DND-41 (cell line): ENCODE measurements at regions not wholly inside any gene's neighbourhood (a gene's known extent, or its start where the extent isn't known, plus 50 kb on each side); places are given as distances from the start of the nearest gene placed in this dataset.

Experiments used
- ATAC-seq: fragments of 200-7000 bp; cut with Tn5 transposase; 3 replicates; pipeline ENCODE4 v1.9.1; 2021; ENCODE audit warnings: low read depth; ENCODE audit not compliant: insufficient read depth
- DNase-seq: peaks from one replicate; pipeline ENCODE4 v3.0.0-alpha.2; 2020
- H2AFZ ChIP-seq: 2 replicates; pipeline ENCODE4 v1.6.0; 2012; ENCODE audit warnings: low read depth, low read length
- H3K27ac ChIP-seq: 2 replicates; pipeline ENCODE4 v1.5.1; 2012; ENCODE audit warnings: low read length, inconsistent platforms
- H3K27me3 ChIP-seq: fragments of 200-600 bp; sonication (generic); 2 replicates; pipeline ENCODE4 v1.6.0; 2012; ENCODE audit warnings: low read length, mild to moderate bottlenecking, inconsistent platforms; ENCODE audit not compliant: insufficient read depth, poor library complexity
- H3K36me3 ChIP-seq: 2 replicates; pipeline ENCODE4 v1.5.1; 2012; ENCODE audit warnings: low read length, inconsistent platforms; ENCODE audit not compliant: insufficient read depth
- H3K4me1 ChIP-seq: 2 replicates; pipeline ENCODE4 v1.5.1; 2012; ENCODE audit warnings: mild to moderate bottlenecking, low read length; ENCODE audit not compliant: insufficient read depth
- H3K4me2 ChIP-seq: 2 replicates; pipeline ENCODE4 v1.6.0; 2012; ENCODE audit warnings: mild to moderate bottlenecking, moderate library complexity, low read length, inconsistent platforms; ENCODE audit not compliant: insufficient read depth
- H3K4me3 ChIP-seq, 2 experiments: fragments of 200-600 bp in 1 of 2; shearing (Covaris generic) in 1 of 2; 2 replicates each; pipeline ENCODE4 v1.5.1; 2012 to 2016; ENCODE audit warnings: inconsistent platforms in 2 of 2, low read length in 2 of 2, mild to moderate bottlenecking in 2 of 2, low read depth in 1 of 2, moderate library complexity in 1 of 2
- H3K79me2 ChIP-seq: 2 replicates; pipeline ENCODE4 v1.6.0; 2012; ENCODE audit warnings: low read length, inconsistent platforms; ENCODE audit not compliant: insufficient read depth
- H3K9ac ChIP-seq: 2 replicates; pipeline ENCODE4 v1.6.0; 2012; ENCODE audit warnings: low read depth, mild to moderate bottlenecking, inconsistent platforms, low read length, moderate library complexity
- H3K9me3 ChIP-seq: 2 replicates; pipeline ENCODE4 v1.5.1; 2012; ENCODE audit warnings: low read length, moderate library complexity, mild to moderate bottlenecking, inconsistent platforms; ENCODE audit not compliant: insufficient read depth, severe bottlenecking
- H4K20me1 ChIP-seq: 2 replicates; pipeline ENCODE4 v1.6.0; 2012; ENCODE audit warnings: low read length; ENCODE audit not compliant: insufficient read depth
- EZH2 ChIP-seq: IDR thresholded peaks from 3 replicates; pipeline ENCODE4 v1.6.1; 2012; ENCODE audit warnings: borderline replicate concordance, low read depth, mild to moderate bottlenecking, moderate library complexity, low read length, inconsistent platforms; ENCODE audit not compliant: severe bottlenecking
- TF ChIP-seq, protein P1 (sequence below): IDR thresholded peaks from 2 replicates; pipeline ENCODE4 v1.5.1; 2012; ENCODE audit warnings: borderline replicate concordance, low read length, moderate library complexity, mild to moderate bottlenecking; ENCODE audit not compliant: poor library complexity, severe bottlenecking; ENCODE audit errors: extremely low read depth

DNA sequence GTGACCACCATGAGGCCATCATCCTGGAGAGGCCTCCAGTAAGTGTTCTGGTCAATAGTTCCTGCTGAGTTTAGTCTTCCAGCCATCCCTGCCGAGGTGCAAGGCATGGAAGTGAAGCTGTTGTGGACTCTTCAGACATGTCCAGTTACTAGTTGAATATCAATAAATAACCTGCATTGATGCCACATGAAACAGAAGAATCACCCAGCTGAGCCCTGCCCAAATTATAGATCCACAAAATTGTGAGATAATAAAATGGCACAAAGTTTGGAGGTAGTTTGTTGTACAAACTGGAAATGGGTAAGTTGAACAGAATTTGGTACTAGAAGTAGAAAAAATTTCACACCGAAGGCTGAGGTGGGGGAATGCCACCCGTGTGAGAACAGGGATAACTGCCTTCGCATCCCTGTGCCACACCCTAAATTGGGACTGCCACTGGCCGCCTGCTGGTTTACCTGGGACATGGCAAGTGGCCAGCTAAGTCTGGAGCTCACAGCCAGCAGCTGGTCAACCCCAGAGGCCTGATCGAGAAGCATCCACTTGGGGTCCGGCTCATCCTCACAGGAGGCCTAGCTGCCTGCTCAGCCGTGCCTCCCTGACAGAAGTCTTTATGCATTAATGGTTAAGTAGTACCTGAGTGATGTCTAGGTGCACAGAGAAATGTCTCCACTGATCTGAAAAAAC is 184.5 kb downstream of the SPRY1 start:
- ATAC-seq (no peak), DNase-seq (no peak)
- TF ChIP-seq, protein P1, sequence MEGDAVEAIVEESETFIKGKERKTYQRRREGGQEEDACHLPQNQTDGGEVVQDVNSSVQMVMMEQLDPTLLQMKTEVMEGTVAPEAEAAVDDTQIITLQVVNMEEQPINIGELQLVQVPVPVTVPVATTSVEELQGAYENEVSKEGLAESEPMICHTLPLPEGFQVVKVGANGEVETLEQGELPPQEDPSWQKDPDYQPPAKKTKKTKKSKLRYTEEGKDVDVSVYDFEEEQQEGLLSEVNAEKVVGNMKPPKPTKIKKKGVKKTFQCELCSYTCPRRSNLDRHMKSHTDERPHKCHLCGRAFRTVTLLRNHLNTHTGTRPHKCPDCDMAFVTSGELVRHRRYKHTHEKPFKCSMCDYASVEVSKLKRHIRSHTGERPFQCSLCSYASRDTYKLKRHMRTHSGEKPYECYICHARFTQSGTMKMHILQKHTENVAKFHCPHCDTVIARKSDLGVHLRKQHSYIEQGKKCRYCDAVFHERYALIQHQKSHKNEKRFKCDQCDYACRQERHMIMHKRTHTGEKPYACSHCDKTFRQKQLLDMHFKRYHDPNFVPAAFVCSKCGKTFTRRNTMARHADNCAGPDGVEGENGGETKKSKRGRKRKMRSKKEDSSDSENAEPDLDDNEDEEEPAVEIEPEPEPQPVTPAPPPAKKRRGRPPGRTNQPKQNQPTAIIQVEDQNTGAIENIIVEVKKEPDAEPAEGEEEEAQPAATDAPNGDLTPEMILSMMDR, result no peak
- TF ChIP-seq EZH2, result no peak
- no peak overlapping the region for H3K9ac ChIP-seq
- no peaks in the 10 kb centered on the region for H3K4me1 ChIP-seq
- H3K79me2 ChIP-seq, result no peaks in the 10 kb centered on the region
- H3K9me3 ChIP-seq, result peaks cover 10% of the 10 kb centered on the region
- H4K20me1 ChIP-seq, result no peaks in the 10 kb centered on the region
- no peak overlapping the region for H2AFZ ChIP-seq
- no peak overlapping the region for H3K4me3 ChIP-seq
- no peaks in the 10 kb centered on the region for H3K27me3 ChIP-seq
- no peak overlapping the region for H3K4me2 ChIP-seq
- no peaks in the 10 kb centered on the region for H3K36me3 ChIP-seq
- no peak overlapping the region for H3K27ac ChIP-seq

DNA sequence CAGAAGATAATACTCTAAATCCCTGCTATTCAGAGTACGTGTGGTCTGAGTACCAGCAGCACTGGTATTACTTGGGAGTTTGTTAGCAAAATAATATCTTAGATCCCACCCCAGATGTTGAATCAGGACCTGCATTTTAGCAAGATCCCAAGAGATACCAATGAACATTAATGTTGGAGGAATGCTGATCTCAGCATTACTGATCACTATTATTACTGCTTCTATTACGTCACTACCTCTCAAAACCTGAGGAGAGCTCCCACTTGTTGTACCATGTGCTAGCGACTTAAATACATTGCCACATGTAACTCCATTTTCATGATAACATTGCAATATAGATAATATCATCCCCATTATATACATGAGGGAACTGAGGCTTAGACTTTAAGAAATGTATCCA is 185.2 kb downstream of the SPRY1 start:
- H3K79me2 ChIP-seq, result no peaks in the 10 kb centered on the region
- no peaks in the 10 kb centered on the region for H3K27me3 ChIP-seq
- no peak overlapping the region for H3K9ac ChIP-seq
- H4K20me1 ChIP-seq, result no peaks in the 10 kb centered on the region
- no peak for DNase-seq
- H3K9me3 ChIP-seq, result peaks cover 10% of the 10 kb centered on the region
- H3K27ac ChIP-seq, result no peak overlapping the region
- no peak overlapping the region for H3K4me2 ChIP-seq
- no peak for ATAC-seq
- H3K4me3 ChIP-seq, result no peak overlapping the region
- H3K4me1 ChIP-seq, result no peaks in the 10 kb centered on the region
- H2AFZ ChIP-seq, result no peak overlapping the region
- TF ChIP-seq EZH2, result no peak
- TF ChIP-seq, protein P1, result no peak
- H3K36me3 ChIP-seq, result no peaks in the 10 kb centered on the region

DNA sequence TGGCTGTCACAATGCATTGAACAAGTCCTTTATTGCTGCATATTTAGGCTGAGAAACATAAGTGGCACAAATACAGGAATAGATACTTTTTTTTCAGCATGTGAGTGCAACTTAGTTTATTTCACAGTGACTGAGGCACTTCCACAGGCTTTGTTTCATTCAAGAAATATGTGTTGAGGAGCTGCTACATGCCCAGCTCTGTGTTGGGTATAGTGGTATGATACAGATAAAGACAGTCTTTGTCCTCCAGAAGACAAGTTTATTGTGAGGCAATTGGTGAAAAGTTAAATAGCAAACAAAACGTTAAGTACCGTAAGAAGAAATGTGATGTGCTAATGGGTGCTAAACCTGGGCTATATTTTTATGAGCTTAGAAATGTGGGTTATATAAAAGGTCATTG is 186.4 kb downstream of the SPRY1 start:
- Histone ChIP-seq H3K79me2 (no peaks in the 10 kb centered on the region), H3K4me2 (no peak overlapping the region), H4K20me1 (no peaks in the 10 kb centered on the region), H3K4me1 (no peaks in the 10 kb centered on the region), H3K27ac (no peak overlapping the region), H3K27me3 (no peaks in the 10 kb centered on the region), H3K4me3 (no peak overlapping the region), H3K9me3 (peaks cover 10% of the 10 kb centered on the region), H3K9ac (no peak overlapping the region), H3K36me3 (no peaks in the 10 kb centered on the region), H2AFZ (no peak overlapping the region)
- TF ChIP-seq EZH2, result no peak
- TF ChIP-seq, protein P1, result no peak
- no peak for DNase-seq
- no peak for ATAC-seq
